Neutrophil (primary cell): ENCODE measurements at regions not wholly inside any gene's neighbourhood (a gene's known extent, or its start where the extent isn't known, plus 50 kb on each side); places are given as distances from the start of the nearest gene placed in this dataset.

Experiments used
- H3K27ac ChIP-seq: fragments of 200-600 bp; sonication (generic); 2 replicates; pipeline ENCODE4 v1.5.1; 2016; ENCODE audit warnings: mild to moderate bottlenecking, moderate library complexity
- H3K27me3 ChIP-seq: fragments of 200-600 bp; sonication (generic); 2 replicates; pipeline ENCODE4 v1.6.0; 2016; ENCODE audit warnings: mild to moderate bottlenecking
- H3K36me3 ChIP-seq: fragments of 200-600 bp; sonication (generic); 2 replicates; pipeline ENCODE4 v1.5.1; 2017
- H3K4me1 ChIP-seq, 2 experiments: fragments of 200-600 bp in 1 of 2; sonication (generic) in 1 of 2; 1 replicate in 1 of 2; 2 replicates in 1 of 2; pipeline versions ENCODE4 v1.5.1 to v1.6.1; 2013 to 2016; ENCODE audit warnings: low read depth in 1 of 2, low read length in 1 of 2, mild to moderate bottlenecking in 1 of 2, moderate library complexity in 1 of 2; ENCODE audit not compliant: control insufficient read depth in 1 of 2, insufficient read depth in 1 of 2
- H3K4me3 ChIP-seq, 2 experiments: fragments of 200-600 bp in 1 of 2; sonication (generic) in 1 of 2; 1 replicate in 1 of 2; 2 replicates in 1 of 2; pipeline ENCODE4 v1.5.1; 2013 to 2016; ENCODE audit warnings: low read depth in 1 of 2, low read length in 1 of 2, mild to moderate bottlenecking in 1 of 2, moderate library complexity in 1 of 2
- H3K9me3 ChIP-seq: fragments of 200-600 bp; sonication (generic); 2 replicates; pipeline ENCODE4 v1.5.1; 2016
- TF ChIP-seq, protein P1 (sequence below): fragments of 200-600 bp; sonication (generic); IDR thresholded peaks from 2 replicates; pipeline ENCODE4 v1.5.1; 2016; ENCODE audit warnings: antibody characterized with exemption

- no peak overlapping the region for H3K27ac ChIP-seq
- H3K4me1 ChIP-seq = no peaks in the 10 kb centered on the region
- no peak overlapping the region for H3K4me3 ChIP-seq
- H3K36me3 ChIP-seq = no peaks in the 10 kb centered on the region
- no peaks in the 10 kb centered on the region for H3K27me3 ChIP-seq
- TF ChIP-seq, protein P1, sequence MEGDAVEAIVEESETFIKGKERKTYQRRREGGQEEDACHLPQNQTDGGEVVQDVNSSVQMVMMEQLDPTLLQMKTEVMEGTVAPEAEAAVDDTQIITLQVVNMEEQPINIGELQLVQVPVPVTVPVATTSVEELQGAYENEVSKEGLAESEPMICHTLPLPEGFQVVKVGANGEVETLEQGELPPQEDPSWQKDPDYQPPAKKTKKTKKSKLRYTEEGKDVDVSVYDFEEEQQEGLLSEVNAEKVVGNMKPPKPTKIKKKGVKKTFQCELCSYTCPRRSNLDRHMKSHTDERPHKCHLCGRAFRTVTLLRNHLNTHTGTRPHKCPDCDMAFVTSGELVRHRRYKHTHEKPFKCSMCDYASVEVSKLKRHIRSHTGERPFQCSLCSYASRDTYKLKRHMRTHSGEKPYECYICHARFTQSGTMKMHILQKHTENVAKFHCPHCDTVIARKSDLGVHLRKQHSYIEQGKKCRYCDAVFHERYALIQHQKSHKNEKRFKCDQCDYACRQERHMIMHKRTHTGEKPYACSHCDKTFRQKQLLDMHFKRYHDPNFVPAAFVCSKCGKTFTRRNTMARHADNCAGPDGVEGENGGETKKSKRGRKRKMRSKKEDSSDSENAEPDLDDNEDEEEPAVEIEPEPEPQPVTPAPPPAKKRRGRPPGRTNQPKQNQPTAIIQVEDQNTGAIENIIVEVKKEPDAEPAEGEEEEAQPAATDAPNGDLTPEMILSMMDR = no peak
- H3K9me3 ChIP-seq = no peaks in the 10 kb centered on the region
Observed at GRCh38 chr3:176767385-176767784, 429.9 kb downstream of the TBL1XR1 start.

DNA sequence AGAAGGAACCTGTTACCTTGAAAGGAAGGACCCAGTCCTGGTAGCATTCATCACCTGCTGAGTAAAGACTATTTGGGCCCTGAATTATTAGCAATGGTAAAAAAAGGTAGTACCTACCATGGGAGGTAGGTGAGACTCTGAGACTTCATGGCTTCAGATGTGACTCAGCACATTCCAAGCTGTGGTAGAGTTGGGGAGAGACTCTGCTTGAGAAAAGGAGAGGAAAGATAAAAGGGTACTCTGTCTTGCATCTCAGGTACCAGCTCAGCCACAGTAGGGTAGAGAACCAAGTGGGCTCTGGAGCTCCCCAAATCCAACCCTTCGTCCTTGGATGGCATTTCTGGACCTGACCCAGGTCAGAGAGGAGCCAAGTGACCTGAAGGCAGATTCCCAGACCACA is 430.4 kb downstream of the TBL1XR1 start:
- no peak overlapping the region for H3K27ac ChIP-seq
- no peak overlapping the region for H3K4me3 ChIP-seq
- no peaks in the 10 kb centered on the region for H3K9me3 ChIP-seq
- H3K27me3 ChIP-seq = no peaks in the 10 kb centered on the region
- H3K4me1 ChIP-seq = no peaks in the 10 kb centered on the region
- no peaks in the 10 kb centered on the region for H3K36me3 ChIP-seq
- TF ChIP-seq, protein P1 = no peak

GRCh38 chr3:176765382-176765900 is 431.8 kb downstream of the TBL1XR1 start:
- TF ChIP-seq, protein P1 = no peak
- Histone ChIP-seq H3K36me3 (no peaks in the 10 kb centered on the region), H3K27ac (no peak overlapping the region), H3K4me3 (no peak overlapping the region), H3K9me3 (no peaks in the 10 kb centered on the region), H3K4me1 (no peaks in the 10 kb centered on the region), H3K27me3 (no peaks in the 10 kb centered on the region)

- H3K9me3 ChIP-seq = no peaks in the 10 kb centered on the region
- no peak overlapping the region for H3K4me3 ChIP-seq
- no peak overlapping the region for H3K27ac ChIP-seq
- no peaks in the 10 kb centered on the region for H3K4me1 ChIP-seq
- TF ChIP-seq, protein P1 = no peak
- H3K27me3 ChIP-seq = no peaks in the 10 kb centered on the region
- H3K36me3 ChIP-seq = no peaks in the 10 kb centered on the region
Observed at GRCh38 chr3:176759815-176760506, 437.3 kb downstream of the TBL1XR1 start.

- no peaks in the 10 kb centered on the region for H3K27me3 ChIP-seq
- no peaks in the 10 kb centered on the region for H3K4me1 ChIP-seq
- no peak overlapping the region for H3K4me3 ChIP-seq
- TF ChIP-seq, protein P1 = no peak
- no peaks in the 10 kb centered on the region for H3K9me3 ChIP-seq
- H3K27ac ChIP-seq = no peak overlapping the region
- H3K36me3 ChIP-seq = no peaks in the 10 kb centered on the region
Observed at GRCh38 chr3:176757429-176757828, 439.9 kb downstream of the TBL1XR1 start.
